ENCODE measurements at regions not wholly inside any gene's neighbourhood (a gene's known extent, or its start where the extent isn't known, plus 50 kb on each side); places are given as distances from the start of the nearest gene placed in this dataset.
"Not testable (repeated sequence)": the region's sequence is repeated elsewhere in the genome, so short reads cannot be mapped to it uniquely, and the experiment has no call there.

- DNase-seq: not testable (repeated sequence)
Observed at GRCh38 chr4:157679326-157679725, 458.8 kb downstream of the GRIA2 start.

- DNase-seq: no peak
Observed at GRCh38 chr4:157678478-157678877, 457.9 kb downstream of the GRIA2 start.

- DNase-seq: peak in 47 of 56 donors; percentile 1 to 76 (median 32)
Observed at GRCh38 chr4:157674699-157675098, 454.2 kb downstream of the GRIA2 start.

- no peak for DNase-seq
Observed at GRCh38 chr4:157667836-157668235, 447.3 kb downstream of the GRIA2 start.

GRCh38 chr4:157664726-157665125, 444.2 kb downstream of the GRIA2 start:
- DNase-seq: no peak

- peak in 8 of 56 donors; percentile 0 to 18 (median 4) for DNase-seq
Observed at GRCh38 chr4:157655096-157655809, 434.7 kb downstream of the GRIA2 start.

GRCh38 chr4:157643257-157643656, 422.7 kb downstream of the GRIA2 start:
- DNase-seq: no peak

GRCh38 chr4:157634057-157634456, 413.5 kb downstream of the GRIA2 start:
- DNase-seq: no peak

- peak in 4 of 56 donors; percentile 1 to 37 (median 4) for DNase-seq
Observed at GRCh38 chr4:157616741-157617472, 396.4 kb downstream of the GRIA2 start.

GRCh38 chr4:157607996-157608395, 387.5 kb downstream of the GRIA2 start:
- DNase-seq: no peak

GRCh38 chr4:157600583-157600982, 380.1 kb downstream of the GRIA2 start:
- no peak for DNase-seq

- DNase-seq: no peak
Observed at GRCh38 chr4:157591245-157591644, 370.7 kb downstream of the GRIA2 start.

- DNase-seq: no peak
Observed at GRCh38 chr4:157590679-157591078, 370.2 kb downstream of the GRIA2 start.

GRCh38 chr4:157587681-157588423, 367.3 kb downstream of the GRIA2 start:
- DNase-seq: no peak

- DNase-seq: no peak
Observed at GRCh38 chr4:157582141-157582540, 361.6 kb downstream of the GRIA2 start.

GRCh38 chr4:157576671-157577217, 356.2 kb downstream of the GRIA2 start:
- DNase-seq: peak in 1 of 56 donors; percentile 3

- no peak for DNase-seq
Observed at GRCh38 chr4:157575339-157575738, 354.8 kb downstream of the GRIA2 start.

GRCh38 chr4:157574606-157575005, 354.1 kb downstream of the GRIA2 start:
- DNase-seq: no peak

- DNase-seq: no peak
Observed at GRCh38 chr4:157572951-157573350, 352.4 kb downstream of the GRIA2 start.

- no peak for DNase-seq
Observed at GRCh38 chr4:157572284-157572683, 351.8 kb downstream of the GRIA2 start.

- DNase-seq: no peak
Observed at GRCh38 chr4:157564771-157565170, 344.2 kb downstream of the GRIA2 start.

GRCh38 chr4:157564218-157564617, 343.7 kb downstream of the GRIA2 start:
- DNase-seq: no peak
